CD4-positive, alpha-beta T cell (primary cell): ENCODE measurements at regions not wholly inside any gene's neighbourhood (a gene's known extent, or its start where the extent isn't known, plus 50 kb on each side); places are given as distances from the start of the nearest gene placed in this dataset.

Experiments used
- ATAC-seq: fragments of 200-7000 bp; cut with Tn5 transposase; one replicate; pipeline ENCODE4 v1.10.0; 2022; ENCODE audit warnings: mild to moderate bottlenecking; ENCODE audit not compliant: poor library complexity
- CTCF ChIA-PET: fragments of 350-600 bp; sonication (Branson Sonifier 250); formaldehyde crosslinking; loops from one replicate; lab custom pipeline; 2021; ENCODE audit warnings: antibody characterized with exemption, inconsistent platforms; lab: Charles Lee
- POLR2A ChIA-PET: fragments of 350-600 bp; sonication (Branson Sonifier 250); formaldehyde crosslinking; loops from one replicate; lab custom pipeline; 2021; ENCODE audit warnings: antibody characterized with exemption, inconsistent platforms; lab: Charles Lee
- DNase-seq, 14 experiments: peaks; one replicate each; pipeline ENCODE4 v3.0.0-alpha.2; 2013 to 2020; ENCODE audit warnings: mixed read lengths in 2 of 14
- H3K27ac ChIP-seq, 2 donors: one replicate each; pipeline versions ENCODE4 v1.5.1 to v1.7.0; 2013; ENCODE audit warnings: low read length in 2 of 2, low read depth in 1 of 2, mild to moderate bottlenecking in 1 of 2
- H3K27me3 ChIP-seq, 2 experiments: 1 replicate in 1 of 2; 2 replicates in 1 of 2; pipeline versions ENCODE4 v1.6.1 to v1.7.0; 2013; ENCODE audit warnings: low read length in 2 of 2, control low read depth in 1 of 2, mild to moderate bottlenecking in 1 of 2, moderate library complexity in 1 of 2; ENCODE audit not compliant: insufficient read depth in 2 of 2, control insufficient read depth in 1 of 2
- H3K36me3 ChIP-seq: one replicate; pipeline ENCODE4 v1.6.1; 2013; ENCODE audit warnings: low read length, control low read depth; ENCODE audit not compliant: insufficient read depth
- H3K4me1 ChIP-seq: one replicate; pipeline ENCODE4 v1.6.1; 2013; ENCODE audit warnings: low read length, control low read depth; ENCODE audit not compliant: insufficient read depth
- H3K4me3 ChIP-seq: one replicate; pipeline ENCODE4 v1.5.1; 2013; ENCODE audit warnings: mild to moderate bottlenecking, low read length, moderate library complexity
- H3K9me3 ChIP-seq, 2 experiments: 1 replicate in 1 of 2; 2 replicates in 1 of 2; pipeline versions ENCODE4 v1.6.1 to v1.7.0; 2013; ENCODE audit warnings: low read length in 2 of 2, mild to moderate bottlenecking in 2 of 2, control low read depth in 1 of 2, moderate library complexity in 1 of 2; ENCODE audit not compliant: control insufficient read depth in 1 of 2, insufficient read depth in 1 of 2
- H3K27ac Mint-ChIP-seq: one replicate; pipeline ENCODE4 v1.8.0; 2020; ENCODE audit warnings: mixed read lengths
- H3K27me3 Mint-ChIP-seq: one replicate; pipeline ENCODE4 v1.8.0; 2021; ENCODE audit warnings: mixed read lengths
- H3K36me3 Mint-ChIP-seq: one replicate; pipeline ENCODE4 v1.8.0; 2021; ENCODE audit warnings: low read depth, mixed read lengths
- H3K4me1 Mint-ChIP-seq: one replicate; pipeline ENCODE4 v1.8.0; 2021; ENCODE audit warnings: low read depth, mixed read lengths
- H3K4me3 Mint-ChIP-seq: one replicate; pipeline ENCODE4 v1.8.0; 2020; ENCODE audit warnings: mild to moderate bottlenecking, mixed read lengths
- H3K9me3 Mint-ChIP-seq: one replicate; pipeline ENCODE4 v1.8.0; 2020; ENCODE audit warnings: mixed read lengths
- intact Hi-C, 2 experiments: fragments of 100-400 bp; cut with DNase I in 1 of 2; cut with micrococcal nuclease in 1 of 2; formaldehyde crosslinking; loops; one replicate each; pipeline versions ENCODE4 v1.15.1 to v1.9.0; 2023 to 2025; cut with DNase I, micrococcal nuclease
- TF ChIP-seq, protein P1 (sequence below): fragments of 200-600 bp; IDR thresholded peaks from one replicate; pipeline ENCODE4 v1.8.0; 2022; ENCODE audit warnings: antibody characterized with exemption, mild to moderate bottlenecking

DNA sequence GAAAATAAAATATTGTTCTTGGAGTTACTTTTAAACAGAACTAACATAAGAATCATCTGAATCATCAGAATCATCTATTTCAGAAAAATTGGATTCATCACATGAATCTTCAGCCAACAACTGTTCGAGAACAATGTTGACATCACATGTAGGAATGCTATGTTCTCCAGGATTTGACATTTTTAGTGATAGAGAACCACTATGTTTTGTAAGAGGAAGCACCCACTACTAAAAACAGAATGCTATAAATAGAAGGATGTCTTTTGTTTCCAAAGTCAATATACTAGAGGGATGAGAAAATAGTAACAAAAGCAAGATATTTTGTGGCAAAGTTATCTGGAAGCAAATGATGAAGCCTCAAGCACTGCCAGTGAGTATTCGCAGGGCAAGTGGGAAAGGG lies 263.4 kb upstream of the DDI1 start:
- Histone ChIP-seq H3K27me3 (no peaks in the 10 kb centered on the region), H3K27ac (no peak overlapping the region), H3K4me3 (no peak overlapping the region), H3K9me3 (peaks cover 0 to 4% of the 10 kb centered on the region in 2 experiments), H3K4me1 (no peaks in the 10 kb centered on the region), H3K36me3 (no peaks in the 10 kb centered on the region)
- CTCF ChIA-PET: no interaction called here
- Mint-ChIP-seq H3K4me1 (no peaks in the 10 kb centered on the region), H3K9me3 (peaks cover 3% of the 10 kb centered on the region), H3K27ac (no peak overlapping the region), H3K4me3 (no peak overlapping the region), H3K36me3 (no peaks in the 10 kb centered on the region), H3K27me3 (no peaks in the 10 kb centered on the region)
- ATAC-seq (no peak), DNase-seq (no peak)
- intact Hi-C loops: no loop called here
- TF ChIP-seq, protein P1, sequence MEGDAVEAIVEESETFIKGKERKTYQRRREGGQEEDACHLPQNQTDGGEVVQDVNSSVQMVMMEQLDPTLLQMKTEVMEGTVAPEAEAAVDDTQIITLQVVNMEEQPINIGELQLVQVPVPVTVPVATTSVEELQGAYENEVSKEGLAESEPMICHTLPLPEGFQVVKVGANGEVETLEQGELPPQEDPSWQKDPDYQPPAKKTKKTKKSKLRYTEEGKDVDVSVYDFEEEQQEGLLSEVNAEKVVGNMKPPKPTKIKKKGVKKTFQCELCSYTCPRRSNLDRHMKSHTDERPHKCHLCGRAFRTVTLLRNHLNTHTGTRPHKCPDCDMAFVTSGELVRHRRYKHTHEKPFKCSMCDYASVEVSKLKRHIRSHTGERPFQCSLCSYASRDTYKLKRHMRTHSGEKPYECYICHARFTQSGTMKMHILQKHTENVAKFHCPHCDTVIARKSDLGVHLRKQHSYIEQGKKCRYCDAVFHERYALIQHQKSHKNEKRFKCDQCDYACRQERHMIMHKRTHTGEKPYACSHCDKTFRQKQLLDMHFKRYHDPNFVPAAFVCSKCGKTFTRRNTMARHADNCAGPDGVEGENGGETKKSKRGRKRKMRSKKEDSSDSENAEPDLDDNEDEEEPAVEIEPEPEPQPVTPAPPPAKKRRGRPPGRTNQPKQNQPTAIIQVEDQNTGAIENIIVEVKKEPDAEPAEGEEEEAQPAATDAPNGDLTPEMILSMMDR: no peak
- POLR2A ChIA-PET: no interaction called here

DNA sequence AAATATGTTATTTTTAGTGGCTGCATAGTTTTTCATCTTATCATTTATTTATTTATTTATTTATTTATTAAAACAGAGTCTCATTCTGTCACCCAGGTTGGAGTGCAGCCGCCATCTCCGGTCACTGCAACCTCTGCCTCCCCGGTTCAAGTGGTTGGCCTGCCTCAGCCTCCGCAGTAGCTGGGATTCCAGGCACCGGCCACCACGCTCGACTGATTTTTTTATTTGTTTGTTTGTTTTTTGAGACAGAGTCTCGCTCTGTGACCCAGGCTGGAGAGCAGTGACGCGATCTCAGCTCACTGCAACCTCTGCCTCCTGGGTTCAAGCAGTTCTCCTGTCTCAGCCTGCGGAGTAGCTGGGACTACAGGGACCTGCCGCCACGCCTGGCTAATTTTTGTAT lies 262.9 kb upstream of the DDI1 start:
- ATAC-seq: no peak
- Mint-ChIP-seq H3K4me3 (no peak overlapping the region), H3K27ac (no peak overlapping the region), H3K4me1 (no peaks in the 10 kb centered on the region), H3K27me3 (no peaks in the 10 kb centered on the region), H3K36me3 (no peaks in the 10 kb centered on the region), H3K9me3 (peaks cover 3% of the 10 kb centered on the region)
- ChIA-PET POLR2A (no interaction called here), CTCF (no interaction called here)
- peaks cover 0 to 4% of the 10 kb centered on the region in 2 experiments for H3K9me3 ChIP-seq
- no peaks in the 10 kb centered on the region for H3K27me3 ChIP-seq
- TF ChIP-seq, protein P1: no peak
- no peak overlapping the region for H3K27ac ChIP-seq
- H3K4me1 ChIP-seq: no peaks in the 10 kb centered on the region
- H3K4me3 ChIP-seq: no peak overlapping the region
- no peaks in the 10 kb centered on the region for H3K36me3 ChIP-seq
- intact Hi-C loops: no loop called here
- DNase-seq: no peak

DNA sequence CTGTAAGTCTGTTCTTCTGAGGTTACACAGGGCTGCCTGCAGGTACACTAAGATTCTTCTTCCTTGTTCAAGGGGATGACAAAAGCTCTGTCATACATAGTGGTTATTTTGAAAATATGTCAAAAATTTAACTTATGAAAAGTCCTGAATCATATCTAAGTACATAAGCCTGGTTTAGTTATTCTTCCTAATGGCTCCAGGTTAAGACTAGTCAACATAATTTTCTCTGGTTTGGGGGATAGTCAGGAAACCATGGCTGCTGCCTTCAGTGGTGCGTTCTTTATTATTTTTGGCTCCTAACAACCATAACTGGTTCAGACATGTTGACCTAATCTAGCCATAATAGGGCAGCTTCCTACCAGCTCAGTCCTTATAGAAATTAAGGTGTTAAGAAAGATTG lies 257.4 kb upstream of the DDI1 start:
- POLR2A ChIA-PET: no interaction called here
- Mint-ChIP-seq H3K4me3 (no peak overlapping the region), H3K27ac (no peak overlapping the region), H3K36me3 (no peaks in the 10 kb centered on the region), H3K9me3 (no peaks in the 10 kb centered on the region), H3K4me1 (no peaks in the 10 kb centered on the region), H3K27me3 (no peaks in the 10 kb centered on the region)
- intact Hi-C loops: no loop called here
- Histone ChIP-seq H3K9me3 (peaks cover 0 to 4% of the 10 kb centered on the region in 2 experiments), H3K4me1 (no peaks in the 10 kb centered on the region), H3K4me3 (no peak overlapping the region), H3K27ac (no peak overlapping the region), H3K27me3 (no peaks in the 10 kb centered on the region), H3K36me3 (no peaks in the 10 kb centered on the region)
- TF ChIP-seq, protein P1: no peak
- DNase-seq (no peak), ATAC-seq (no peak)
- CTCF ChIA-PET: no interaction called here
